Erythroblast (primary cell): ENCODE measurements at regions not wholly inside any gene's neighbourhood (a gene's known extent, or its start where the extent isn't known, plus 50 kb on each side); places are given as distances from the start of the nearest gene placed in this dataset.

Experiments used
- GATA1 ChIP-seq: IDR thresholded peaks from 2 replicates; pipeline ENCODE4 v1.6.1; 2011; ENCODE audit warnings: low read depth, mild to moderate bottlenecking, control low read depth, low read length, moderate library complexity
- POLR2A ChIP-seq: IDR thresholded peaks from 2 replicates; pipeline ENCODE4 v1.6.1; 2011; ENCODE audit warnings: mild to moderate bottlenecking, low read length

GRCh38 chr12:84362552-84362897 lies 550.1 kb downstream of the SLC6A15 start:
- no peak for TF ChIP-seq POLR2A
- no peak for TF ChIP-seq GATA1
